ENCODE measurements at regions not wholly inside any gene's neighbourhood (a gene's known extent, or its start where the extent isn't known, plus 50 kb on each side); places are given as distances from the start of the nearest gene placed in this dataset.

GRCh38 chr1:56061824-56062223 lies 517.5 kb downstream of the PLPP3 start:
- Histone ChIP-seq H3K27ac (no peak overlapping the region), H3K36me3 (no peaks in the 10 kb centered on the region)

GRCh38 chr1:56060906-56061305 lies 518.5 kb downstream of the PLPP3 start:
- TF ChIP-seq EP300 (IDR thresholded peaks at IDR 0.05) (no peak), CTCF (IDR thresholded peaks at IDR 0.05) (no peak), POLR2A (IDR thresholded peaks at IDR 0.05) (no peak)
- no peaks in the 10 kb centered on the region for H3K36me3 ChIP-seq
- H3K4me1 ChIP-seq, result peaks cover 0 to 25% (median 2%) of the 10 kb centered on the region in 4 donors
- no peaks in the 10 kb centered on the region for H3K27me3 ChIP-seq
- H3K27ac ChIP-seq, result no peak overlapping the region
- H3K4me3 ChIP-seq, result no peak overlapping the region
- DNase-seq (ENCODE audit: low spot score in 2 of 2), result no peak
- 29 to 31% methylated on average over 1 of the region's 1 CpG for WGBS, 2 donors
- no peaks in the 10 kb centered on the region for H3K9me3 ChIP-seq

More at GRCh38 chr1:56061824-56062223, 517.5 kb downstream of the PLPP3 start:
- H3K4me1 ChIP-seq, result peaks cover 0 to 34% (median 2%) of the 10 kb centered on the region in 4 donors
- H3K9me3 ChIP-seq, result no peaks in the 10 kb centered on the region
- no peak for DNase-seq (ENCODE audit: low spot score in 2 of 2)
- H3K27me3 ChIP-seq, result no peaks in the 10 kb centered on the region
- no peak for TF ChIP-seq EP300 (IDR thresholded peaks at IDR 0.05)
- no peak for TF ChIP-seq POLR2A (IDR thresholded peaks at IDR 0.05)
- no peak for TF ChIP-seq CTCF (IDR thresholded peaks at IDR 0.05)
- H3K4me3 ChIP-seq, result no peak overlapping the region

- WGBS, 2 donors, result 70 to 83% methylated on average over 5 of the region's 5 CpGs
- TF ChIP-seq EP300 (IDR thresholded peaks at IDR 0.05) (no peak), CTCF (IDR thresholded peaks at IDR 0.05) (no peak), POLR2A (IDR thresholded peaks at IDR 0.05) (no peak)
- H3K27me3 ChIP-seq, result no peaks in the 10 kb centered on the region
- no peaks in the 10 kb centered on the region for H3K36me3 ChIP-seq
- no peak for DNase-seq (ENCODE audit: low spot score in 2 of 2)
- H3K4me1 ChIP-seq, result peaks cover 0 to 15% (median 0%) of the 10 kb centered on the region in 4 donors
- H3K4me3 ChIP-seq, result no peak overlapping the region
- no peaks in the 10 kb centered on the region for H3K9me3 ChIP-seq
- H3K27ac ChIP-seq, result no peak overlapping the region
Measured at GRCh38 chr1:56057466-56058405, 521.6 kb downstream of the PLPP3 start.

- TF ChIP-seq CTCF (IDR thresholded peaks at IDR 0.05) (no peak), EP300 (IDR thresholded peaks at IDR 0.05) (no peak), POLR2A (IDR thresholded peaks at IDR 0.05) (no peak)
Measured at GRCh38 chr1:56056438-56057287, 522.7 kb downstream of the PLPP3 start.

More at GRCh38 chr1:56056438-56057287, 522.7 kb downstream of the PLPP3 start:
- 70 to 75% methylated on average over 9 of the region's 9 CpGs for WGBS, 2 donors
- Histone ChIP-seq H3K36me3 (no peaks in the 10 kb centered on the region), H3K9me3 (no peaks in the 10 kb centered on the region), H3K27me3 (no peaks in the 10 kb centered on the region), H3K4me3 (no peak overlapping the region), H3K4me1 (peaks cover 0 to 13% (median 0%) of the 10 kb centered on the region in 4 donors), H3K27ac (no peak overlapping the region)
- no peak for DNase-seq (ENCODE audit: low spot score in 2 of 2)

Data from tibial nerve (tissue), 4 donors.